LNCaP clone FGC (cell line): ENCODE measurements at regions not wholly inside any gene's neighbourhood (a gene's known extent, or its start where the extent isn't known, plus 50 kb on each side); places are given as distances from the start of the nearest gene placed in this dataset.

ENCODE experiments used
- DNase-seq: peaks from one replicate; pipeline ENCODE4 v3.0.0-alpha.2; 2011; ENCODE audit warnings: low read depth
- H3K4me3 ChIP-seq: 2 replicates; pipeline ENCODE4 v1.5.1; 2011; ENCODE audit warnings: mild to moderate bottlenecking, low read depth, low read length, control low read depth
- TF ChIP-seq, protein P1 (sequence below): IDR thresholded peaks from 2 replicates; pipeline ENCODE4 v1.5.1; 2012; ENCODE audit warnings: mild to moderate bottlenecking; ENCODE audit not compliant: control insufficient read depth, insufficient read depth; ENCODE audit errors: extremely low read depth

GRCh38 chr7:41346878-41347277, 356.0 kb downstream of the INHBA start:
- no peak overlapping the region for H3K4me3 ChIP-seq
- DNase-seq, result no peak
- TF ChIP-seq, protein P1, sequence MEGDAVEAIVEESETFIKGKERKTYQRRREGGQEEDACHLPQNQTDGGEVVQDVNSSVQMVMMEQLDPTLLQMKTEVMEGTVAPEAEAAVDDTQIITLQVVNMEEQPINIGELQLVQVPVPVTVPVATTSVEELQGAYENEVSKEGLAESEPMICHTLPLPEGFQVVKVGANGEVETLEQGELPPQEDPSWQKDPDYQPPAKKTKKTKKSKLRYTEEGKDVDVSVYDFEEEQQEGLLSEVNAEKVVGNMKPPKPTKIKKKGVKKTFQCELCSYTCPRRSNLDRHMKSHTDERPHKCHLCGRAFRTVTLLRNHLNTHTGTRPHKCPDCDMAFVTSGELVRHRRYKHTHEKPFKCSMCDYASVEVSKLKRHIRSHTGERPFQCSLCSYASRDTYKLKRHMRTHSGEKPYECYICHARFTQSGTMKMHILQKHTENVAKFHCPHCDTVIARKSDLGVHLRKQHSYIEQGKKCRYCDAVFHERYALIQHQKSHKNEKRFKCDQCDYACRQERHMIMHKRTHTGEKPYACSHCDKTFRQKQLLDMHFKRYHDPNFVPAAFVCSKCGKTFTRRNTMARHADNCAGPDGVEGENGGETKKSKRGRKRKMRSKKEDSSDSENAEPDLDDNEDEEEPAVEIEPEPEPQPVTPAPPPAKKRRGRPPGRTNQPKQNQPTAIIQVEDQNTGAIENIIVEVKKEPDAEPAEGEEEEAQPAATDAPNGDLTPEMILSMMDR, result no peak

- TF ChIP-seq, protein P1, result no peak
- no peak for DNase-seq
These were observed 362.8 kb downstream of the INHBA start for GRCh38 chr7:41339913-41340676.

DNA sequence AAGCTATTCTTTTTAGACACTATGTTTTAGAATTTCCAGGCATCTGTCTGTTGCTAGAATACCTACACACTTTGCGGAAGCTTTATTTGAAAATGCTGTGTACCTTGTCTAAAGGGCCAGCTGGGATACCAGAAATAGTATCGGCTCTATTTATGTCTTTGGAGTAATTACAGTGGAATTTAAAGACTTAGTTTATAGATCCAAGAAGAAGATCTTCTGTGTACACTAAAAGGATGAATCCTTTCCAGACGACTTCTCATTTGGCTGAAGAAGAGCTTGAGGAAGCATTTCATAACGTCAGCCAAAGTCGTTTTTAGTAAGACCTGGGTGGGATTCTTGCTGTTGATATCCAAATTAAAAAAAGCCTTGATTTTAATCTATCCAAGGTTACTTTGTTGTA, 365.9 kb downstream of the INHBA start:
- TF ChIP-seq, protein P1, result no peak
- no peak for DNase-seq
- no peak overlapping the region for H3K4me3 ChIP-seq

More at GRCh38 chr7:41339913-41340676, 362.8 kb downstream of the INHBA start:
- H3K4me3 ChIP-seq, result no peak overlapping the region

DNA sequence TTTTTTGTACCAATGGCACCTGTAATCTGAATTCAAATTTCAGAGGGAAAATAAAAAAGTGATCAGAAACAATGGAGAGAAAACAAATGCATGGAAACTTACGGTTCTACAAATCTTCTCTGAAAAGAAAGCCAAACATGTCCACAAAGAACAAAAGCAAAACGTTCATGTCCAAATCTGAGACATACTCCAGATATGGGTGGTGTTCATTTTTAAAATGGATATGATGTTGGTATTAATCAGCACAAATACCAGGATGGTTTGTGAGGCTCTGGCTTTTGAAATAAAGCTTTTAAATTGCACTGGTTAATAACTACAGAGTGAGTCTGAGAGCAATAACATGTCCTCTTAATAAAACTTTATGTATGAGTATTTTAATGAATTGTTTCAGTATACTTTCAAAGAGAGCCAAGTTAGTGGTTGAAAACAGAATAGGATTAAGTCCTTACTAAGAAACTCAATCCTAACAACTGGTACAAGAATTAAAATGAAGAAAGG, 366.4 kb downstream of the INHBA start:
- TF ChIP-seq, protein P1, result no peak
- H3K4me3 ChIP-seq, result no peak overlapping the region
- DNase-seq, result no peak

GRCh38 chr7:41334071-41334862, 368.6 kb downstream of the INHBA start:
- H3K4me3 ChIP-seq, result no peak overlapping the region
- DNase-seq, result no peak
- TF ChIP-seq, protein P1, result no peak

DNA sequence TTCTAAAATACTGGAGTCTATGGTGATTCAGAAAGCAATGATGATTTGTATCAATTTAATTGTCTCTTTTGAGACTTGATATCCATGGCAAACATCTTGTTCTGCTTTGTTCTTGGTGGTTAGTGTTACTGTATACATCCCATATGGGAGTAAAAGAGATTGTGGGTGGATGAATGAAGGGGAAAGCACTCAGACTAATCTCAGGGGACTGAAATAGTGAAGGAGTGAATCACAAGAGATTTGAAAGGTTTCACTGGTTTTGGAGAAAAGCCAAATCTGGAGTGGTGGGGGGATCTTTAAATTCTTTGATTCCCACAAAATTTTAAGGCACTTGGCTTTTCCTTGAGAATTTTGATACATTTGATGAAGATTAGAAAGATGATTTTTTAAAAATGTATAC, 369.4 kb downstream of the INHBA start:
- no peak overlapping the region for H3K4me3 ChIP-seq
- DNase-seq, result no peak
- TF ChIP-seq, protein P1, result no peak

GRCh38 chr7:41331194-41331593, 371.7 kb downstream of the INHBA start:
- H3K4me3 ChIP-seq, result no peak overlapping the region
- TF ChIP-seq, protein P1, result no peak
- no peak for DNase-seq
